HepG2 (cell line): ENCODE measurements at regions not wholly inside any gene's neighbourhood (a gene's known extent, or its start where the extent isn't known, plus 50 kb on each side); places are given as distances from the start of the nearest gene placed in this dataset.

Experiments
- ATAD3A ChIP-seq: sonication (generic); formaldehyde crosslinking; IDR thresholded peaks from 2 replicates; pipeline ENCODE4 v1.4.0; 2020; ENCODE audit warnings: missing genetic modification reagents
- CBX2 ChIP-seq, 2 experiments: fragments of 200-600 bp in 1 of 2; sonication (generic); formaldehyde crosslinking in 1 of 2; IDR thresholded peaks; 2 replicates each; pipeline versions ENCODE4 v1.7.0 to v1.8.1; 2018 to 2022; ENCODE audit warnings: low read depth in 2 of 2, low read length in 1 of 2, mild to moderate bottlenecking in 1 of 2, missing genetic modification reagents in 1 of 2
- CREB1 ChIP-seq, 2 experiments: fragments of 450-650 bp in 1 of 2; IDR thresholded peaks; 2 replicates each; pipeline ENCODE4 v1.6.1; 2016 to 2017; ENCODE audit warnings: control low read depth in 1 of 2, mild to moderate bottlenecking in 1 of 2, missing compliant biosample characterization in 1 of 2, missing genetic modification characterization in 1 of 2
- DNMT1 ChIP-seq: sonication (generic); formaldehyde crosslinking; IDR thresholded peaks from 2 replicates; pipeline ENCODE4 v1.5.1; 2020; ENCODE audit warnings: mild to moderate bottlenecking, missing genetic modification reagents
- FOSL1 ChIP-seq: sonication (generic); formaldehyde crosslinking; IDR thresholded peaks from 2 replicates; pipeline ENCODE4 v1.9.0; 2021; ENCODE audit warnings: missing genetic modification reagents, borderline replicate concordance
- GABPB1 ChIP-seq: IDR thresholded peaks from 2 replicates; pipeline ENCODE4 v1.6.1; 2016; ENCODE audit warnings: mild to moderate bottlenecking, missing genetic modification reagents, moderate library complexity, missing compliant biosample characterization
- GTF3A ChIP-seq: sonication (generic); formaldehyde crosslinking; conservative IDR thresholded peaks from 2 replicates; pipeline ENCODE4 v1.4.0; 2020; ENCODE audit warnings: mild to moderate bottlenecking, missing genetic modification reagents
- MTF1 ChIP-seq: sonication (generic); formaldehyde crosslinking; IDR thresholded peaks from 2 replicates; pipeline ENCODE4 v1.5.0; 2020; ENCODE audit warnings: missing genetic modification reagents
- PHF8 ChIP-seq: sonication (generic); formaldehyde crosslinking; IDR thresholded peaks from 2 replicates; pipeline ENCODE4 v1.5.0; 2020; ENCODE audit warnings: missing genetic modification reagents
- RAD21 ChIP-seq: fragments of 450-650 bp; formaldehyde crosslinking; IDR thresholded peaks from 2 replicates; pipeline ENCODE4 v1.5.0; 2020; ENCODE audit warnings: mild to moderate bottlenecking
- SP4 ChIP-seq: sonication (generic); formaldehyde crosslinking; IDR thresholded peaks from 2 replicates; pipeline ENCODE4 v1.8.1; 2023; ENCODE audit warnings: mild to moderate bottlenecking, missing genetic modification reagents
- U2AF2 ChIP-seq: fragments of 200-400 bp; formaldehyde crosslinking; IDR thresholded peaks from 2 replicates; pipeline ENCODE4 v1.6.1; 2017; ENCODE audit warnings: low read depth, mild to moderate bottlenecking, low read length
- ZFX ChIP-seq: sonication (generic); formaldehyde crosslinking; IDR thresholded peaks from 2 replicates; pipeline ENCODE4 v1.4.0; 2020; ENCODE audit warnings: mild to moderate bottlenecking, low read depth, missing genetic modification reagents, moderate library complexity
- ZNF260 ChIP-seq: sonication (generic); formaldehyde crosslinking; IDR thresholded peaks from 2 replicates; pipeline ENCODE4 v1.4.0; 2020; ENCODE audit warnings: missing genetic modification reagents, low read depth, mild to moderate bottlenecking, borderline replicate concordance
- ZNF546 ChIP-seq: sonication (generic); formaldehyde crosslinking; conservative IDR thresholded peaks from 2 replicates; pipeline ENCODE4 v1.8.1; 2023; ENCODE audit warnings: mild to moderate bottlenecking, missing genetic modification reagents
- ZNF570 ChIP-seq: sonication (generic); formaldehyde crosslinking; IDR thresholded peaks from 2 replicates; pipeline ENCODE4 v1.4.0; 2020; ENCODE audit warnings: mild to moderate bottlenecking, missing genetic modification reagents, borderline replicate concordance
- TF ChIP-seq, protein P1 (sequence below): sonication (generic); formaldehyde crosslinking; IDR thresholded peaks from 2 replicates; pipeline ENCODE4 v1.4.0; 2020; ENCODE audit warnings: missing genetic modification reagents, borderline replicate concordance
- TF ChIP-seq, protein P2 (sequence below): sonication (generic); formaldehyde crosslinking; IDR thresholded peaks from 2 replicates; pipeline ENCODE4 v1.5.0; 2020; ENCODE audit warnings: missing genetic modification reagents
- TF ChIP-seq, protein P3 (sequence below), 2 experiments: sonication (generic) in 1 of 2; formaldehyde crosslinking in 1 of 2; IDR thresholded peaks; 2 replicates each; pipeline versions ENCODE4 v1.4.0 to v1.6.1; 2016 to 2020; ENCODE audit warnings: borderline replicate concordance in 1 of 2, low read depth in 1 of 2, mild to moderate bottlenecking in 1 of 2, missing genetic modification reagents in 1 of 2

DNA sequence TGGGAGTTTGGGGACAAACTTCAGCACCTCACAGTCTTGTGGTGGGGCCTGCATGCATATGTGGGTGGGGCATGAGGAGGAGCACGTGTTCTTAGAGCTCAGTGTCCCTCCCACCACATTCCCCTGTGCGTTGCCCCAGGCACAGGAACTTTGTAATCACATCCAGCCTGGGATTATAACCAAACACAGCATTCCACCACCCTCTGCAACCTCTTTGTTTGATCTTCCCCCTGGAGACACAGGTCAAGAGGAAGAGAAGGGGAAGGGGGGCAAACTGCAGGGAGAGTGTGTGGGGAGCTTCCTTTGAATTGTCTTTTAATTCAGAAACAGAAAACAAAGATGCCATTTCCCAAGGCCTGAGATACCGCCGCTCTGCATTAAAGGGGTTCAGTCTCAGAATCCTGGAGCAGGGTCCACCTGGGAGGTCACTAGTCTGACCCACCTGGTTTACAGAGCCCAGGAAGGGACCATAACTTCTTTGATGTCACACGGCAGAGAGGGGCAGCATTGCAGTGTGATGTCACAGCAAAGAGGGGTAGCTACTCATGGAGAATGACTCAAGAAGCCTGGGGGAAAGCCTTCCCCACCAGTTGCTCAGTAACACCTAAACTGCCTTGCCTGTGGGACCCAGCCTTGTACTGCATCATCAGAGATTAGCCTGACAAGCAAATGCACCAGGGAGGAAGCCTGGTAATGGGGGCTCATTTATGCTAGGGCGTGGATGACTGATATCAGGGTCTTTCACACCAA, 106.3 kb upstream of the RNU6-1 start (continued):
- peak; percentile 69; the same call in 1 of the 2 replicates for TF ChIP-seq ZFX (CRISPR knock-in tag)
- TF ChIP-seq, protein P1, sequence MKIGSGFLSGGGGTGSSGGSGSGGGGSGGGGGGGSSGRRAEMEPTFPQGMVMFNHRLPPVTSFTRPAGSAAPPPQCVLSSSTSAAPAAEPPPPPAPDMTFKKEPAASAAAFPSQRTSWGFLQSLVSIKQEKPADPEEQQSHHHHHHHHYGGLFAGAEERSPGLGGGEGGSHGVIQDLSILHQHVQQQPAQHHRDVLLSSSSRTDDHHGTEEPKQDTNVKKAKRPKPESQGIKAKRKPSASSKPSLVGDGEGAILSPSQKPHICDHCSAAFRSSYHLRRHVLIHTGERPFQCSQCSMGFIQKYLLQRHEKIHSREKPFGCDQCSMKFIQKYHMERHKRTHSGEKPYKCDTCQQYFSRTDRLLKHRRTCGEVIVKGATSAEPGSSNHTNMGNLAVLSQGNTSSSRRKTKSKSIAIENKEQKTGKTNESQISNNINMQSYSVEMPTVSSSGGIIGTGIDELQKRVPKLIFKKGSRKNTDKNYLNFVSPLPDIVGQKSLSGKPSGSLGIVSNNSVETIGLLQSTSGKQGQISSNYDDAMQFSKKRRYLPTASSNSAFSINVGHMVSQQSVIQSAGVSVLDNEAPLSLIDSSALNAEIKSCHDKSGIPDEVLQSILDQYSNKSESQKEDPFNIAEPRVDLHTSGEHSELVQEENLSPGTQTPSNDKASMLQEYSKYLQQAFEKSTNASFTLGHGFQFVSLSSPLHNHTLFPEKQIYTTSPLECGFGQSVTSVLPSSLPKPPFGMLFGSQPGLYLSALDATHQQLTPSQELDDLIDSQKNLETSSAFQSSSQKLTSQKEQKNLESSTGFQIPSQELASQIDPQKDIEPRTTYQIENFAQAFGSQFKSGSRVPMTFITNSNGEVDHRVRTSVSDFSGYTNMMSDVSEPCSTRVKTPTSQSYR (CRISPR knock-in tag): 0 out of 2 replicates have a peak, but pooled peaks have one; percentile 28
- TF ChIP-seq ATAD3A (CRISPR knock-in tag): no peak
- no peak for TF ChIP-seq RAD21
- TF ChIP-seq, protein P2, sequence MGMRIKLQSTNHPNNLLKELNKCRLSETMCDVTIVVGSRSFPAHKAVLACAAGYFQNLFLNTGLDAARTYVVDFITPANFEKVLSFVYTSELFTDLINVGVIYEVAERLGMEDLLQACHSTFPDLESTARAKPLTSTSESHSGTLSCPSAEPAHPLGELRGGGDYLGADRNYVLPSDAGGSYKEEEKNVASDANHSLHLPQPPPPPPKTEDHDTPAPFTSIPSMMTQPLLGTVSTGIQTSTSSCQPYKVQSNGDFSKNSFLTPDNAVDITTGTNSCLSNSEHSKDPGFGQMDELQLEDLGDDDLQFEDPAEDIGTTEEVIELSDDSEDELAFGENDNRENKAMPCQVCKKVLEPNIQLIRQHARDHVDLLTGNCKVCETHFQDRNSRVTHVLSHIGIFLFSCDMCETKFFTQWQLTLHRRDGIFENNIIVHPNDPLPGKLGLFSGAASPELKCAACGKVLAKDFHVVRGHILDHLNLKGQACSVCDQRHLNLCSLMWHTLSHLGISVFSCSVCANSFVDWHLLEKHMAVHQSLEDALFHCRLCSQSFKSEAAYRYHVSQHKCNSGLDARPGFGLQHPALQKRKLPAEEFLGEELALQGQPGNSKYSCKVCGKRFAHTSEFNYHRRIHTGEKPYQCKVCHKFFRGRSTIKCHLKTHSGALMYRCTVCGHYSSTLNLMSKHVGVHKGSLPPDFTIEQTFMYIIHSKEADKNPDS (CRISPR knock-in tag): no peak
- TF ChIP-seq CREB1 (IDR thresholded peaks at IDR 0.05): peak; percentile 64; the same call in 1 of the 2 replicates
- peak; percentile 77 for TF ChIP-seq CREB1 (CRISPR knock-in tag; IDR thresholded peaks at IDR 0.05)
- no peak for TF ChIP-seq ZNF546 (CRISPR knock-in tag)
- TF ChIP-seq, protein P3, sequence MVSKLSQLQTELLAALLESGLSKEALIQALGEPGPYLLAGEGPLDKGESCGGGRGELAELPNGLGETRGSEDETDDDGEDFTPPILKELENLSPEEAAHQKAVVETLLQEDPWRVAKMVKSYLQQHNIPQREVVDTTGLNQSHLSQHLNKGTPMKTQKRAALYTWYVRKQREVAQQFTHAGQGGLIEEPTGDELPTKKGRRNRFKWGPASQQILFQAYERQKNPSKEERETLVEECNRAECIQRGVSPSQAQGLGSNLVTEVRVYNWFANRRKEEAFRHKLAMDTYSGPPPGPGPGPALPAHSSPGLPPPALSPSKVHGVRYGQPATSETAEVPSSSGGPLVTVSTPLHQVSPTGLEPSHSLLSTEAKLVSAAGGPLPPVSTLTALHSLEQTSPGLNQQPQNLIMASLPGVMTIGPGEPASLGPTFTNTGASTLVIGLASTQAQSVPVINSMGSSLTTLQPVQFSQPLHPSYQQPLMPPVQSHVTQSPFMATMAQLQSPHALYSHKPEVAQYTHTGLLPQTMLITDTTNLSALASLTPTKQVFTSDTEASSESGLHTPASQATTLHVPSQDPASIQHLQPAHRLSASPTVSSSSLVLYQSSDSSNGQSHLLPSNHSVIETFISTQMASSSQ (IDR thresholded peaks at IDR 0.05; ENCODE audit: low read depth): peak; percentile 8; the same call in 1 of the 2 replicates
- TF ChIP-seq, protein P3 (CRISPR knock-in tag; IDR thresholded peaks at IDR 0.05; ENCODE audit: borderline replicate concordance): peak; percentile 57; the same call in 1 of the 2 replicates
- no peak for TF ChIP-seq ZNF570 (CRISPR knock-in tag)
- TF ChIP-seq DNMT1 (CRISPR knock-in tag): no peak
- TF ChIP-seq MTF1 (CRISPR knock-in tag): no peak
- TF ChIP-seq ZNF260 (CRISPR knock-in tag): no peak
- TF ChIP-seq U2AF2: no peak
- TF ChIP-seq SP4 (CRISPR knock-in tag): 0 out of 2 replicates have a peak, but pooled peaks have one; percentile 37
- 0 out of 2 replicates have a peak, but pooled peaks have one; percentile 37 for TF ChIP-seq GTF3A (CRISPR knock-in tag)
- TF ChIP-seq FOSL1 (CRISPR knock-in tag): no peak
- no peak for TF ChIP-seq CBX2 (IDR thresholded peaks at IDR 0.05; ENCODE audit: low read depth, low read length)
- TF ChIP-seq CBX2 (CRISPR knock-in tag; IDR thresholded peaks at IDR 0.05; ENCODE audit: low read depth): no peak
- 0 out of 2 replicates have a peak, but pooled peaks have one; percentile 52 for TF ChIP-seq PHF8 (CRISPR knock-in tag)
- TF ChIP-seq GABPB1: peak; percentile 41; the same call in 1 of the 2 replicates
